GM21619 (cell line): ENCODE measurements at regions not wholly inside any gene's neighbourhood (a gene's known extent, or its start where the extent isn't known, plus 50 kb on each side); places are given as distances from the start of the nearest gene placed in this dataset.

Source experiments
- ATAC-seq: cut with Tn5 transposase; IDR thresholded peaks from one replicate; pipeline ENCODE4 v1.9.1; 2021; ENCODE audit not compliant: unreplicated experiment

- ATAC-seq, result no peak
Measured at GRCh38 chr5:142435410-142436115, 110.7 kb upstream of the SPRY4 start.

- ATAC-seq, result no peak
Measured at GRCh38 chr5:142434322-142434612, 109.4 kb upstream of the SPRY4 start.

GRCh38 chr5:142433526-142434321 lies 108.9 kb upstream of the SPRY4 start:
- no peak for ATAC-seq

- ATAC-seq, result peak; percentile 38
Measured at GRCh38 chr5:142432961-142433360, 108.1 kb upstream of the SPRY4 start.

GRCh38 chr5:142432369-142432863 lies 107.6 kb upstream of the SPRY4 start:
- ATAC-seq, result peak; percentile 62

- no peak for ATAC-seq
Measured at GRCh38 chr5:142428773-142429473, 104.1 kb upstream of the SPRY4 start.

GRCh38 chr5:142428036-142428772 lies 103.4 kb upstream of the SPRY4 start:
- no peak for ATAC-seq

GRCh38 chr5:142427529-142427928 lies 102.7 kb upstream of the SPRY4 start:
- no peak for ATAC-seq

- no peak for ATAC-seq
Measured at GRCh38 chr5:142427015-142427364, 102.2 kb upstream of the SPRY4 start.

- ATAC-seq, result no peak
Measured at GRCh38 chr5:142426129-142427014, 101.6 kb upstream of the SPRY4 start.

GRCh38 chr5:142425286-142426065 lies 100.7 kb upstream of the SPRY4 start:
- no peak for ATAC-seq

GRCh38 chr5:142422429-142422828 lies 97.6 kb upstream of the SPRY4 start:
- no peak for ATAC-seq

GRCh38 chr5:142421621-142422397 lies 97.0 kb upstream of the SPRY4 start:
- ATAC-seq, result no peak

- no peak for ATAC-seq
Measured at GRCh38 chr5:142421228-142421617, 96.4 kb upstream of the SPRY4 start.

GRCh38 chr5:142420561-142421227 lies 95.9 kb upstream of the SPRY4 start:
- no peak for ATAC-seq

- no peak for ATAC-seq
Measured at GRCh38 chr5:142412581-142412980, 87.8 kb upstream of the SPRY4 start.

- no peak for ATAC-seq
Measured at GRCh38 chr5:142411656-142412425, 87.0 kb upstream of the SPRY4 start.
